Prostate gland (tissue), 2 donors: ENCODE measurements at regions not wholly inside any gene's neighbourhood (a gene's known extent, or its start where the extent isn't known, plus 50 kb on each side); places are given as distances from the start of the nearest gene placed in this dataset.
A peak's percentile ranks its signal among the peaks of the same experiment; 100 is the strongest.

Experiments used
- DNase-seq: peaks from one replicate; pipeline ENCODE4 v3.0.0-alpha.2; 2019; ENCODE audit warnings: low spot score
- H3K27ac ChIP-seq, 2 donors: fragments of 200-600 bp; sonication (generic); 2 replicates each; pipeline ENCODE4 v1.5.1; 2017 to 2019
- H3K27me3 ChIP-seq: fragments of 200-600 bp; sonication (generic); replicated peaks from 2 replicates; pipeline ENCODE4 v1.5.1; 2019; ENCODE audit not compliant: insufficient read depth
- H3K36me3 ChIP-seq, 2 donors: fragments of 200-600 bp; sonication (generic); 1 replicate in 1 of 2; 2 replicates in 1 of 2; pipeline versions ENCODE4 v1.5.1 to v1.8.1; 2017 to 2019
- H3K4me1 ChIP-seq: fragments of 200-600 bp; sonication (generic); replicated peaks from 2 replicates; pipeline ENCODE4 v1.5.1; 2019
- H3K4me3 ChIP-seq, 2 donors: fragments of 200-600 bp; sonication (generic); 2 replicates each; pipeline ENCODE4 v1.5.1; 2017 to 2019
- H3K9me3 ChIP-seq: fragments of 200-600 bp; sonication (generic); 2 replicates; pipeline ENCODE4 v1.5.1; 2017
- CTCF ChIP-seq, 4 experiments: fragments of 200-600 bp in 2 of 4; fragments of 450-650 bp in 2 of 4; sonication (generic) in 2 of 4; IDR thresholded peaks; 1 replicate in 3 of 4; 2 replicates in 1 of 4; pipeline ENCODE4 v1.5.1; 2016 to 2019; ENCODE audit warnings: antibody characterized with exemption in 4 of 4, mild to moderate bottlenecking in 2 of 4, moderate library complexity in 2 of 4
- POLR2A ChIP-seq: fragments of 450-650 bp; IDR thresholded peaks from one replicate; pipeline ENCODE4 v1.6.1; 2016; ENCODE audit warnings: antibody characterized with exemption, mild to moderate bottlenecking
- POLR2AphosphoS5 ChIP-seq: sonication (generic); formaldehyde crosslinking; IDR thresholded peaks from one replicate; pipeline ENCODE4 v1.6.1; 2017; ENCODE audit warnings: antibody characterized with exemption
- WGBS: methylation state at CpG from one replicate; pipeline ENCODE4 v1.1.5; 2018; 5-methylcytosine and 5-hydroxymethylcytosine counted together
- intact Hi-C: fragments of 100-400 bp; cut with DNase I; formaldehyde crosslinking; loops from one replicate; pipeline ENCODE4 v1.14.2; 2022

DNA sequence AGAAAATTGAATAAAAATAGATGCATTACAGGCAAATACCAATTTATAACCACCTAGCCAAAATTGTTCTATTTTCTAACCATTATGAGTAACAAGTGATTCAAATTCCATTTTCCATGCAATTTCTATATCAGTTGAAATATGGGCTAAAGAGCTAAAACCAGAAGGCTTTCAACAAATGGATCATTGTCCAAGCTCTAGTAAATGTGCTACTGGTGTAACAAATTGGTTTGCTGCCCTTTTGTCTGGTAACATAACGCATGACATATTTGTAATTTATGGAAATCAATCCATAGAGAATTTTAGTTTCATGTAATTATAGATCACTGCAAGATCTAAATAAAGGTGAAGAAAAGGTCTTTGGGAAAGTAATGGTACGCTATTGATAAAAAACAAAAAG lies 708.0 kb upstream of the GRAMD2B start:
- no peak for DNase-seq
- intact Hi-C loops, result no loop called here
- WGBS, result 93% methylated on average over 2 of the region's 2 CpGs

DNA sequence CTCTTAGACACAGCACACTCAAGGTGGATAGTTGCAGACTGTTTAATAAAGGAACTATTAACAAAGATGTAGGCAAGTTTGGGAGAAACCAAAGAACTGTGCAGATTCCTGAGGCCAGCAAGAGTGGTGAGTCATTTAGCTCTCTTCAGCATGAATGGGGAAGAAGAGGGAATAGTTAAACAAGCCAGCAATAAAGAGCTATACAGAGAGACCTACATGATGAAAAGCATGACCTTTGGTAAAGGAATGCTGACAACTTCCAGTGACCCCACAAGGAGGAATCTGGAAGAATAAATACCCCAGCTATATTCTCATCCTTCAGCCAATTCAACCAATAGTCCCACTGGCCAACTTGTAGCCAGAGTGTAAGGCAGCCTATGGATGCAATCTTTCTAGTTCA lies 706.0 kb upstream of the GRAMD2B start:
- Histone ChIP-seq H3K27me3 (no peaks in the 10 kb centered on the region), H3K27ac (no peak overlapping the region), H3K4me3 (no peak overlapping the region), H3K4me1 (no peaks in the 10 kb centered on the region), H3K36me3 (no peaks in the 10 kb centered on the region), H3K9me3 (no peaks in the 10 kb centered on the region)
- no peak for TF ChIP-seq POLR2A
- intact Hi-C loops, result no loop called here
- no peak for DNase-seq

More for the DNA sequence above, 708.0 kb upstream of the GRAMD2B start:
- Histone ChIP-seq H3K4me1 (no peaks in the 10 kb centered on the region), H3K9me3 (no peaks in the 10 kb centered on the region), H3K4me3 (no peak overlapping the region), H3K27ac (no peak overlapping the region), H3K27me3 (no peaks in the 10 kb centered on the region), H3K36me3 (no peaks in the 10 kb centered on the region)
- TF ChIP-seq CTCF (IDR thresholded peaks at IDR 0.05) (no peak), POLR2AphosphoS5 (no peak), POLR2A (no peak)

DNA sequence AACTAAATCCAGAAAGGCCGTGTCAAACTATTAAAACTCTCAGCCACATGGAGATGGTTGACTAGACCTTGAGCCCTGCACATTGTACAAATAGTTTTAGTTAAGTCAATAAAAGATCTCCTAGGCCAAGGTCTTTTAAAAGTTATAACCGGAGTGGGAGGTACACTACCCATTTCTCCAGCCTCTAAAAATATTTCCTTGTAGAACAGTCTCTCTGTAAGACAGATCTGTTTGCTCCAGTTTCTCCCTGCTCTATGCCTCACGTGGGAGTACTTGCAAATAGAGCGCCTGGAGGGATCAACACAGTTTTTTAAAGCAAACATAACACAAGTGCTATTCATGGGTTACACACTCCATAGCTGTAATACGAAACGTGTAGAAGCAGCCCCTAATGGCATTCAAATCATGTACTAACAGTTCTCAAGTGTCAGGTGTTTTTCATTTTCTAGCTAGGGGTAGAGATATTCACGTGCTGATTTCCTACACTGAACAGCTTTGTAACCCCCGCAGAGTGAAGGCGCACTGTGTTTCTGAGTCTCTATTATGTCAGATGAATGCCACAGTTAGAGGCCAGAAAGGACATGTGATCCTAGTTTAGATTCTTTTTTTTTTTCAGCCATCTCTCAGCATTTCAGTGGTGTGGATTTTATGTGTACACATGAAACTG lies 703.4 kb upstream of the GRAMD2B start:
- 28% methylated on average over 9 of the region's 9 CpGs for WGBS
- H3K4me1 ChIP-seq, result no peaks in the 10 kb centered on the region
- peak; percentile 26 for DNase-seq
- TF ChIP-seq POLR2AphosphoS5 (no peak), POLR2A (no peak), CTCF (IDR thresholded peaks at IDR 0.05) (no peak)
- H3K27me3 ChIP-seq, result no peaks in the 10 kb centered on the region
- no peak overlapping the region for H3K27ac ChIP-seq
- H3K9me3 ChIP-seq, result no peaks in the 10 kb centered on the region
- no peak overlapping the region for H3K4me3 ChIP-seq
- H3K36me3 ChIP-seq, result no peaks in the 10 kb centered on the region
- intact Hi-C loops, result no loop called here

DNA sequence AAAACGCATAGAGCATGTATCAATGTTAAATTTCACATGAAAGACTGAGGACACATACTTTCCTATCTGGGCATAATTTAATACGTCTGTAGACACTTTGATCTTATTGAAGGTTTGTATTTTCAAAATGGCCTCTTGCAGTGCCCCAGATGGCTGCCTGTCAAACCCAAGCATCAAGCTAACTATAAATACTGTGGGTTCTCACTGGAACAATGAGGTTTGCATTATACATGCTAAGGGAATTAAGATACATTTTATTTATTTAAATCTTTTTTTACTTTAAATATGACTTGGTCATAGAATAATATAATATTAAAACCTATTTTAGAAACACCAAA lies 702.9 kb upstream of the GRAMD2B start:
- WGBS, result 74% methylated on average over 2 of the region's 2 CpGs
- H3K9me3 ChIP-seq, result no peaks in the 10 kb centered on the region
- H3K4me3 ChIP-seq, result no peak overlapping the region
- H3K27me3 ChIP-seq, result no peaks in the 10 kb centered on the region
- H3K4me1 ChIP-seq, result no peaks in the 10 kb centered on the region
- H3K36me3 ChIP-seq, result no peaks in the 10 kb centered on the region
- TF ChIP-seq CTCF (IDR thresholded peaks at IDR 0.05), result no peak
- no peak for TF ChIP-seq POLR2A
- no peak for TF ChIP-seq POLR2AphosphoS5
- intact Hi-C loops, result no loop called here
- DNase-seq, result no peak
- no peak overlapping the region for H3K27ac ChIP-seq

DNA sequence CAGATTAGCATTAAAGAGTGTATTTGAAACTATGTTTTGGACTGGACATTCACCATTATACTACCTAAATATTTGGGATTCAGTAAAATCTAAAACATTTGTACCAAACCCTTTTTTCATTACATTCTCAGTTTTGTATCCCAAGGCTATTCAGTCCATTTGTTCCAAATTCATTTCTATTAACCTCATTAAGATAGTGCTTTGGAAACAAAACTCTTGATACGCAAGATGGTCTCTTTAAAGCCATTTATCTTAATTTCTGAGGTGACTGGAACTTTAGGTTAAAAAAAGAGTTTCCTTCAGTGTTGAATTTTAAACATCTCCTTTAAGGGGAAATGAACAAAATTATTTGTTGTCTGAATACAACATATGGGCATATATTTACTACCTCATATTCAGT lies 702.5 kb upstream of the GRAMD2B start:
- Histone ChIP-seq H3K27me3 (no peaks in the 10 kb centered on the region), H3K27ac (no peak overlapping the region), H3K36me3 (no peaks in the 10 kb centered on the region), H3K4me3 (no peak overlapping the region), H3K9me3 (no peaks in the 10 kb centered on the region), H3K4me1 (no peaks in the 10 kb centered on the region)
- 96% methylated on average over 1 of the region's 1 CpG for WGBS
- DNase-seq, result no peak
- no peak for TF ChIP-seq POLR2A
- no peak for TF ChIP-seq CTCF (IDR thresholded peaks at IDR 0.05)
- TF ChIP-seq POLR2AphosphoS5, result no peak
- intact Hi-C loops, result no loop called here
